IMR-90 (cell line): ENCODE measurements at regions not wholly inside any gene's neighbourhood (a gene's known extent, or its start where the extent isn't known, plus 50 kb on each side); places are given as distances from the start of the nearest gene placed in this dataset.

ENCODE experiments used
- ATAC-seq: fragments of 200-7000 bp; cut with Tn5 transposase; 2 replicates; pipeline ENCODE4 v1.9.1; 2020; ENCODE audit warnings: low read depth, mild to moderate bottlenecking, moderate library complexity
- BruUV-seq: library from RNA; stranded (reverse); fragments of 400-500 nt; replicated peaks from 2 replicates; lab custom pipeline; 2021; lab: Mats Ljungman, UMichigan
- CTCF ChIA-PET: fragments of 300-600 bp; formaldehyde crosslinking; extraction: SDS; loops from one replicate; lab custom pipeline; 2021; ENCODE audit warnings: antibody characterized with exemption; lab: Yijun Ruan, JAX
- POLR2A ChIA-PET: fragments of 300-600 bp; sonication (Branson Sonifier 250); formaldehyde crosslinking; loops from one replicate; lab custom pipeline; 2022; ENCODE audit warnings: antibody characterized with exemption; ENCODE audit not compliant: unreplicated experiment; lab: Charles Lee
- DNase-seq: peaks from one replicate; pipeline ENCODE4 v3.0.0; 2013
- H2AFZ ChIP-seq: replicated peaks from 2 replicates; pipeline ENCODE3; 2013; ENCODE audit warnings: low read length, mild to moderate bottlenecking; ENCODE audit not compliant: poor library complexity
- H2AK5ac ChIP-seq: 2 replicates; pipeline ENCODE4 v1.6.1; 2013; ENCODE audit warnings: low read depth, low read length, inconsistent platforms
- H2AK9ac ChIP-seq: replicated peaks from 2 replicates; pipeline ENCODE3; 2013; ENCODE audit warnings: mild to moderate bottlenecking, low read depth, low read length, moderate library complexity; ENCODE audit not compliant: poor library complexity
- H2BK120ac ChIP-seq: 2 replicates; pipeline ENCODE4 v1.6.1; 2013; ENCODE audit warnings: low read depth, low read length, inconsistent platforms
- H2BK15ac ChIP-seq: 3 replicates; pipeline ENCODE4 v1.6.1; 2013; ENCODE audit warnings: low read depth, low read length, inconsistent platforms
- H2BK20ac ChIP-seq: 2 replicates; pipeline ENCODE4 v1.6.1; 2013; ENCODE audit warnings: low read depth, mild to moderate bottlenecking, inconsistent platforms, low read length, moderate library complexity
- H2BK5ac ChIP-seq: 2 replicates; pipeline ENCODE4 v1.6.1; 2013; ENCODE audit warnings: mild to moderate bottlenecking, low read depth, low read length, inconsistent platforms; ENCODE audit not compliant: poor library complexity, severe bottlenecking
- H3K14ac ChIP-seq: replicated peaks from 2 replicates; pipeline ENCODE4 v1.6.1; 2013; ENCODE audit warnings: low read depth, low read length, inconsistent platforms
- H3K18ac ChIP-seq: 2 replicates; pipeline ENCODE4 v1.6.1; 2013; ENCODE audit warnings: low read depth, low read length, control low read depth
- H3K23ac ChIP-seq: 2 replicates; pipeline ENCODE4 v1.6.1; 2013; ENCODE audit warnings: low read depth, low read length, inconsistent platforms
- H3K27ac ChIP-seq: 2 replicates; pipeline ENCODE4 v1.5.1; 2013; ENCODE audit warnings: mild to moderate bottlenecking, control low read depth, low read length; ENCODE audit not compliant: insufficient read depth
- H3K27me3 ChIP-seq: 2 replicates; pipeline ENCODE4 v1.6.1; 2013; ENCODE audit warnings: low read length; ENCODE audit not compliant: control insufficient read depth, insufficient read depth
- H3K36me3 ChIP-seq: 2 replicates; pipeline ENCODE4 v1.6.1; 2013; ENCODE audit warnings: low read length, mixed read lengths; ENCODE audit not compliant: control insufficient read depth, insufficient read depth
- H3K4ac ChIP-seq: 2 replicates; pipeline ENCODE4 v1.6.1; 2013; ENCODE audit warnings: low read depth, low read length, inconsistent platforms
- H3K4me1 ChIP-seq: 2 replicates; pipeline ENCODE4 v1.6.1; 2013; ENCODE audit warnings: low read length, mixed read lengths; ENCODE audit not compliant: control insufficient read depth, insufficient read depth
- H3K4me2 ChIP-seq: 2 replicates; pipeline ENCODE4 v1.6.1; 2013; ENCODE audit warnings: low read depth, mild to moderate bottlenecking, control low read depth, low read length, moderate library complexity
- H3K4me3 ChIP-seq: 2 replicates; pipeline ENCODE4 v1.5.1; 2013; ENCODE audit warnings: low read depth, mild to moderate bottlenecking, control low read depth, low read length, moderate library complexity; ENCODE audit not compliant: insufficient read depth
- H3K56ac ChIP-seq: 2 replicates; pipeline ENCODE4 v1.6.1; 2013; ENCODE audit warnings: low read length, inconsistent platforms; ENCODE audit not compliant: insufficient read depth; ENCODE audit errors: extremely low read depth
- H3K79me1 ChIP-seq, 2 experiments: 2 replicates each; pipeline ENCODE4 v1.6.1; 2013; ENCODE audit warnings: low read length in 2 of 2, inconsistent platforms in 1 of 2, low read depth in 1 of 2
- H3K9ac ChIP-seq: 2 replicates; pipeline ENCODE4 v1.6.1; 2013; ENCODE audit warnings: low read depth, low read length, control low read depth
- H3K9me1 ChIP-seq: 2 replicates; pipeline ENCODE4 v1.6.1; 2013; ENCODE audit warnings: low read length, inconsistent platforms; ENCODE audit not compliant: insufficient read depth
- H3K9me3 ChIP-seq: 2 replicates; pipeline ENCODE4 v1.6.1; 2013; ENCODE audit warnings: low read length; ENCODE audit not compliant: control insufficient read depth, insufficient read depth
- H4K20me1 ChIP-seq: 2 replicates; pipeline ENCODE4 v1.6.1; 2013; ENCODE audit warnings: low read length, inconsistent platforms; ENCODE audit not compliant: insufficient read depth
- H4K5ac ChIP-seq: 2 replicates; pipeline ENCODE4 v1.6.1; 2013; ENCODE audit warnings: mild to moderate bottlenecking, low read depth, low read length, control low read depth
- H4K8ac ChIP-seq, 2 experiments: 2 replicates each; pipeline ENCODE4 v1.6.1; 2013; ENCODE audit warnings: low read depth in 2 of 2, low read length in 2 of 2, control low read depth in 1 of 2, inconsistent platforms in 1 of 2
- H4K91ac ChIP-seq: 2 replicates; pipeline ENCODE4 v1.6.1; 2013; ENCODE audit warnings: low read depth, low read length, inconsistent platforms; ENCODE audit not compliant: insufficient read depth
- CEBPB ChIP-seq: IDR thresholded peaks from 2 replicates; pipeline ENCODE4 v1.6.1; 2012; ENCODE audit warnings: low read depth, low read length, improper control_type of control experiment
- CHD1 ChIP-seq: IDR thresholded peaks from 2 replicates; pipeline ENCODE4 v1.6.1; 2012; ENCODE audit warnings: low read depth, low read length, improper control_type of control experiment
- CTCF ChIP-seq: conservative IDR thresholded peaks from 2 replicates; pipeline ENCODE4 v1.5.1; 2012; ENCODE audit warnings: mild to moderate bottlenecking, low read depth, low read length, improper control_type of control experiment
- ELK1 ChIP-seq: fragments of 150-350 bp; IDR thresholded peaks from 2 replicates; pipeline ENCODE4 v1.6.1; 2016; ENCODE audit warnings: low read depth, mild to moderate bottlenecking, low read length, moderate library complexity, borderline replicate concordance
- FOS ChIP-seq: fragments of 150-350 bp; IDR thresholded peaks from 2 replicates; pipeline ENCODE4 v1.6.1; 2016; ENCODE audit warnings: low read depth, low read length
- MAZ ChIP-seq: IDR thresholded peaks from 2 replicates; pipeline ENCODE4 v1.6.1; 2012; ENCODE audit warnings: low read depth, mild to moderate bottlenecking, low read length, improper control_type of control experiment, moderate library complexity, borderline replicate concordance
- MXI1 ChIP-seq: IDR thresholded peaks from 2 replicates; pipeline ENCODE4 v1.6.1; 2012; ENCODE audit warnings: low read depth, mild to moderate bottlenecking, low read length, moderate library complexity, borderline replicate concordance
- NFE2L2 ChIP-seq: fragments of 150-350 bp; IDR thresholded peaks from 2 replicates; pipeline ENCODE4 v1.6.1; 2016; ENCODE audit warnings: low read depth, mild to moderate bottlenecking, low read length
- POLR2A ChIP-seq: IDR thresholded peaks from 2 replicates; pipeline ENCODE4 v1.6.1; 2012; ENCODE audit warnings: mild to moderate bottlenecking, low read depth, low read length
- RAD21 ChIP-seq: IDR thresholded peaks from 2 replicates; pipeline ENCODE4 v1.6.1; 2012; ENCODE audit warnings: low read length, improper control_type of control experiment
- RCOR1 ChIP-seq: IDR thresholded peaks from 2 replicates; pipeline ENCODE4 v1.6.1; 2012; ENCODE audit warnings: mild to moderate bottlenecking, low read length, improper control_type of control experiment; ENCODE audit not compliant: insufficient replicate concordance
- RFX5 ChIP-seq: IDR thresholded peaks from 2 replicates; pipeline ENCODE4 v1.8.0; 2012; ENCODE audit warnings: low read depth, mild to moderate bottlenecking, low read length, moderate library complexity
- SMC3 ChIP-seq: fragments of 150-350 bp; IDR thresholded peaks from 2 replicates; pipeline ENCODE4 v1.6.1; 2016; ENCODE audit warnings: low read depth, mild to moderate bottlenecking, antibody characterized with exemption, low read length, moderate library complexity
- USF2 ChIP-seq: fragments of 150-350 bp; IDR thresholded peaks from 2 replicates; pipeline ENCODE4 v1.6.1; 2017; ENCODE audit warnings: mild to moderate bottlenecking, antibody characterized with exemption, low read length, low read depth
- dilution Hi-C: fragments of 300-500 bp; cut with HindIII; formaldehyde crosslinking; loops from one replicate; pipeline ENCODE4 v1.14.3; 2018; ENCODE audit warnings: low sequenced_read_pairs; ENCODE audit not compliant: unreplicated experiment
- in situ Hi-C: fragments of 300-500 bp; cut with MboI; formaldehyde crosslinking; loops from 3 replicates; pipeline ENCODE4 v1.14.3; 2019; ENCODE audit warnings: low sequenced_read_pairs, inconsistent platforms, mixed read lengths
- intact Hi-C: fragments of 100-400 bp; cut with micrococcal nuclease; formaldehyde crosslinking; loops from 2 replicates; pipeline ENCODE4 v1.10.0; 2022

- in situ Hi-C loops (no loop called here), dilution Hi-C loops (no loop called here), intact Hi-C loops (no loop called here)
- H4K8ac ChIP-seq: no peak overlapping the region
- no peak overlapping the region for H3K4ac ChIP-seq
- no peak overlapping the region for H4K5ac ChIP-seq
- H2BK15ac ChIP-seq: no peak overlapping the region
- ChIA-PET POLR2A (no interaction called here), CTCF (interaction anchor here (1.3 kb wide), 1 partner anchor 14 kb away, joined by 4 read pairs; no protein-coding TSS in a partner anchor)
- 0 out of 2 replicates have a peak, but pooled peaks cover 2% of the 10 kb centered on the region for H3K27me3 ChIP-seq
- BruUV-seq: no TSS peak
- H3K4me1 ChIP-seq: no peaks in the 10 kb centered on the region
- H3K79me1 ChIP-seq: no peaks in the 10 kb centered on the region
- no peak overlapping the region for H3K56ac ChIP-seq
- ATAC-seq (no peak), DNase-seq (no peak)
- no peaks in the 10 kb centered on the region for H4K20me1 ChIP-seq
- H3K18ac ChIP-seq: no peak overlapping the region
- H3K23ac ChIP-seq: no peak overlapping the region
- no peak overlapping the region for H2BK20ac ChIP-seq
- H3K9me3 ChIP-seq: no peaks in the 10 kb centered on the region
- H4K91ac ChIP-seq: no peak overlapping the region
- no peaks in the 10 kb centered on the region for H3K9me1 ChIP-seq
- H2AK5ac ChIP-seq: no peak overlapping the region
- H3K27ac ChIP-seq: no peak overlapping the region
- no peak overlapping the region for H3K4me3 ChIP-seq
- H2BK5ac ChIP-seq: no peak overlapping the region
- no peak overlapping the region for H3K14ac ChIP-seq
- H3K9ac ChIP-seq: no peak overlapping the region
- TF ChIP-seq CHD1: no peak
- TF ChIP-seq SMC3: no peak
- TF ChIP-seq CEBPB: no peak
- TF ChIP-seq NFE2L2: no peak
- no peak for TF ChIP-seq POLR2A
- TF ChIP-seq USF2: no peak
- TF ChIP-seq FOS: no peak
- no peak for TF ChIP-seq ELK1
- no peak for TF ChIP-seq MAZ
- TF ChIP-seq MXI1: no peak
- TF ChIP-seq RCOR1: no peak
- TF ChIP-seq CTCF: no peak
- no peak for TF ChIP-seq RFX5
- no peak for TF ChIP-seq RAD21
- H3K36me3 ChIP-seq: no peaks in the 10 kb centered on the region
- H2BK120ac ChIP-seq: no peak overlapping the region
- no peak overlapping the region for H2AFZ ChIP-seq
- no peak overlapping the region for H2AK9ac ChIP-seq
- no peak overlapping the region for H3K4me2 ChIP-seq
Observed at GRCh38 chrX:37912777-37913176, 65.4 kb upstream of the DYNLT3 start.
